ENCODE measurements at regions not wholly inside any gene's neighbourhood (a gene's known extent, or its start where the extent isn't known, plus 50 kb on each side); places are given as distances from the start of the nearest gene placed in this dataset.

DNA sequence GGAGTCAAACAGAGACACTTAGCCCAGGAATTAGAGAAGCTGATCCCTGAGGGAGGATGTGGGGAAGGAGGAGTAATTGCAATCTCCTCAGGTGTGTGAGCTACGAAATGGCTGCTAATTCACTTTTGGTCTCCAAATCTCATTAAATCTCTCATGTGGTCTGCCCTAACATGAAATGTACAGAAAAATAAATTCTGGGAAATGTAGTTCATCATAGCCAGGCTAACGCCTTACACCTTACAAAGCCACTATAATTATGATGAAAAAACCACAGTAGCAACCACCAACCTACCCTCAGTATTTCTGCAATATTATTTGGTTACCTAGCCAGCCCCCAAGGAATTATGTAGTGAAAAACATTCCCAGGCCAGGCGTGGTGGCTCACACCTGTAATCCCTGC is 354.0 kb downstream of the TMEM167A start:
- CTCF ChIA-PET, result no interaction called here
- ATAC-seq, result no peak

More for the DNA sequence above, 354.0 kb downstream of the TMEM167A start:
- TF ChIP-seq CBX3 (IDR thresholded peaks at IDR 0.05; ENCODE audit: low read depth) (no peak), EZH2phosphoT487 (IDR thresholded peaks at IDR 0.05; ENCODE audit: borderline replicate concordance) (no peak), MAX (IDR thresholded peaks at IDR 0.05) (no peak), ZFX (IDR thresholded peaks at IDR 0.05) (no peak), CEBPB (IDR thresholded peaks at IDR 0.05; ENCODE audit: low read depth) (no peak), POLR2AphosphoS5 (IDR thresholded peaks at IDR 0.05; ENCODE audit: low read depth, low read length) (no peak), EZH2 (IDR thresholded peaks at IDR 0.05) (no peak), TCF7L2 (IDR thresholded peaks at IDR 0.05; ENCODE audit: borderline replicate concordance, extremely low read depth, insufficient read depth, insufficient read length) (no peak), SIN3A (IDR thresholded peaks at IDR 0.05; ENCODE audit: low read depth) (no peak), JUND (IDR thresholded peaks at IDR 0.05) (no peak), ELF1 (IDR thresholded peaks at IDR 0.05; ENCODE audit: borderline replicate concordance, low read depth) (no peak)
- TF ChIP-seq, protein P1, sequence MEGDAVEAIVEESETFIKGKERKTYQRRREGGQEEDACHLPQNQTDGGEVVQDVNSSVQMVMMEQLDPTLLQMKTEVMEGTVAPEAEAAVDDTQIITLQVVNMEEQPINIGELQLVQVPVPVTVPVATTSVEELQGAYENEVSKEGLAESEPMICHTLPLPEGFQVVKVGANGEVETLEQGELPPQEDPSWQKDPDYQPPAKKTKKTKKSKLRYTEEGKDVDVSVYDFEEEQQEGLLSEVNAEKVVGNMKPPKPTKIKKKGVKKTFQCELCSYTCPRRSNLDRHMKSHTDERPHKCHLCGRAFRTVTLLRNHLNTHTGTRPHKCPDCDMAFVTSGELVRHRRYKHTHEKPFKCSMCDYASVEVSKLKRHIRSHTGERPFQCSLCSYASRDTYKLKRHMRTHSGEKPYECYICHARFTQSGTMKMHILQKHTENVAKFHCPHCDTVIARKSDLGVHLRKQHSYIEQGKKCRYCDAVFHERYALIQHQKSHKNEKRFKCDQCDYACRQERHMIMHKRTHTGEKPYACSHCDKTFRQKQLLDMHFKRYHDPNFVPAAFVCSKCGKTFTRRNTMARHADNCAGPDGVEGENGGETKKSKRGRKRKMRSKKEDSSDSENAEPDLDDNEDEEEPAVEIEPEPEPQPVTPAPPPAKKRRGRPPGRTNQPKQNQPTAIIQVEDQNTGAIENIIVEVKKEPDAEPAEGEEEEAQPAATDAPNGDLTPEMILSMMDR (IDR thresholded peaks at IDR 0.05 in 2 of 3, conservative IDR thresholded peaks at IDR 0.05 in 1 of 3; ENCODE audit: borderline replicate concordance in 1 of 3, insufficient read depth in 1 of 3, low read depth in 2 of 3, low read length in 2 of 3), result no peak
- TF ChIP-seq, protein P2, sequence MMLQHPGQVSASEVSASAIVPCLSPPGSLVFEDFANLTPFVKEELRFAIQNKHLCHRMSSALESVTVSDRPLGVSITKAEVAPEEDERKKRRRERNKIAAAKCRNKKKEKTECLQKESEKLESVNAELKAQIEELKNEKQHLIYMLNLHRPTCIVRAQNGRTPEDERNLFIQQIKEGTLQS (IDR thresholded peaks at IDR 0.05), result no peak
- Histone ChIP-seq H4K20me1 (ENCODE audit: insufficient read depth) (no peaks in the 10 kb centered on the region), H3K4me2 (ENCODE audit: low read length) (no peak overlapping the region), H3K4me3 (replicated peaks in 1 of 2; ENCODE audit: low read depth in 1 of 2, low read length in 2 of 2) (no peak overlapping the region), H3K9me3 (ENCODE audit: control insufficient read depth in 1 of 2, insufficient read depth in 1 of 2, low read depth in 1 of 2, low read length in 2 of 2) (no peaks in the 10 kb centered on the region), H3K9ac (ENCODE audit: low read length) (no peak overlapping the region), H3K79me2 (ENCODE audit: insufficient read depth, low read length) (no peaks in the 10 kb centered on the region), H2AFZ (ENCODE audit: low read depth, low read length, poor library complexity, severe bottlenecking) (no peak overlapping the region), H3K27me3 (ENCODE audit: insufficient read depth, low read length) (no peaks in the 10 kb centered on the region), H3K27ac (ENCODE audit: low read depth, low read length) (no peak overlapping the region), H3K4me1 (ENCODE audit: control insufficient read depth in 1 of 2, insufficient read depth in 2 of 2, low read length in 2 of 2) (peaks cover 0 to 3% of the 10 kb centered on the region in 2 experiments; a peak in 1 of 4 replicates), H3K9me2 (ENCODE audit: insufficient read depth) (no peaks in the 10 kb centered on the region), H3K36me3 (ENCODE audit: control insufficient read depth in 1 of 2, insufficient read depth in 2 of 2, low read length in 2 of 2) (no peaks in the 10 kb centered on the region)
- POLR2A ChIA-PET, result interaction anchor here (0.6 kb wide), 1 partner anchor 33 kb away, joined by 3 read pairs; no protein-coding TSS in a partner anchor
- DNase-seq (ENCODE audit: low read depth, low spot score), result no peak
- no TSS peak for BruUV-seq (replicated peaks)
- intact Hi-C loops (cut with micrococcal nuclease), result no loop called here
- RAD21 ChIA-PET (ENCODE audit: low non-redundant PET in 1 of 2, low total read pairs in 2 of 2, uncharacterized antibody in 2 of 2, unreplicated experiment in 2 of 2), result no interaction called here
